ENCODE measurements at regions not wholly inside any gene's neighbourhood (a gene's known extent, or its start where the extent isn't known, plus 50 kb on each side); places are given as distances from the start of the nearest gene placed in this dataset.
A peak's percentile ranks its signal among the peaks of the same experiment; 100 is the strongest.

DNA sequence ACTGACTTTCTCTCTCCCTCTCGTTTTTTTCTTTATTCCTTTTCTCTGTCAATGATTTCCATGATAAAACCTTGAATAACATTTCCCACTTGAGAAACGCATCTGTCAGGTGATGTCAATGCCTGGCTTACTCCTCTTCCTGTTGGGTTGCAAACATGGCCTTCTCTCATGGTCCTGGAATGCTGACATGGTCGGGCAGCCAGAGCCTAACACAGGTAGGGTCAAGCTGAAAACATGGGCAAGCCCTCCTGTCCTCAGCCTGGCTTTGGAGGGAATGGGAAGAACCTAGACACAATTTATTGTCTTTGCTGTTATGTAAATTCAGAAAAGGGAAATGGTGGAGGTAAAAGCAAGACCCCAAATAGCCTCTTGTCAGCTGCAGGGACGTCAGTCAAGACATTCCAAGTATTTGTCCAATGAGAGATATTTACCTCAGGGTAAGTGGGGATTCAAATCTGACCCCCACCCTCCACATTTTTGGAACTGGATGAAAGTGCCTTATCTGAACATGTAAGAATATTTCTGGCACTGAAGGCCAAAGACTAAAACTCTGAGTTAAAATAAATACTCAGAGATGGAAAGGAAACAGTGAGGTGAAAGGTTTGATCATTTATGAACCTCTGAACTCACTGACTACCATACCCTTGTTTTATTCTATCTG is 473.8 kb downstream of the SPRY1 start:
- peak overlapping the region in 1 of 2 donors; percentile 38 for H3K27ac ChIP-seq
- no peak for DNase-seq (ENCODE audit: low spot score)

DNA sequence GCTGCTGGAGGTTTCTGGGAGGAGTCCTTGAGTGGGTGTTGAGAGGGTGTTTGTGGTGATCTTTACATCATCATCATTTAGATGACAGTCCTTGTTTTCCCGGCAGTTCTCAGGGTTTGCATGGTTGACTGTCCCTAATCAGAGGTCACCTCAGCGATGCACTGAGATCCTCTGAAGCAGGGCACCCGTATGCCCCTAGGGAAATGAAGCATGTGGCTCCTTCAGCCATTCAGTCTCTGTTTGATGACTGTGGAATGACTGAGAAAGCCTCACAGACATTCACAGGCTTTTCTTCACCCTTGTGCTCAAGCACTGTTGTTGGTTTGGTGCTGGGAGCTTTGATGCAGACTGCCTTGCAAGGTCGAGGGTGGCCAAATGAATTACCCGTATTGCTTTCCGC is 474.7 kb downstream of the SPRY1 start:
- H3K4me3 ChIP-seq: no peak overlapping the region
- no peak for TF ChIP-seq CTCF (IDR thresholded peaks at IDR 0.05)
- H3K27ac ChIP-seq: peak overlapping the region in 1 of 2 donors; percentile 16
- DNase-seq (ENCODE audit: low spot score): no peak

More for the DNA sequence above, 473.8 kb downstream of the SPRY1 start:
- no peak overlapping the region for H3K4me3 ChIP-seq
- no peak for TF ChIP-seq CTCF (IDR thresholded peaks at IDR 0.05)

GRCh38 chr4:123874063-123874462 is 477.5 kb downstream of the SPRY1 start:
- no peak for TF ChIP-seq CTCF (IDR thresholded peaks at IDR 0.05)
- Histone ChIP-seq H3K4me3 (no peak overlapping the region), H3K27ac (no peak overlapping the region)
- no peak for DNase-seq (ENCODE audit: low spot score)

- H3K27ac ChIP-seq: no peak overlapping the region
- TF ChIP-seq CTCF (IDR thresholded peaks at IDR 0.05): no peak
- DNase-seq (ENCODE audit: low spot score): no peak
- no peak overlapping the region for H3K4me3 ChIP-seq
These were observed 479.5 kb downstream of the SPRY1 start for GRCh38 chr4:123876143-123876542.

DNA sequence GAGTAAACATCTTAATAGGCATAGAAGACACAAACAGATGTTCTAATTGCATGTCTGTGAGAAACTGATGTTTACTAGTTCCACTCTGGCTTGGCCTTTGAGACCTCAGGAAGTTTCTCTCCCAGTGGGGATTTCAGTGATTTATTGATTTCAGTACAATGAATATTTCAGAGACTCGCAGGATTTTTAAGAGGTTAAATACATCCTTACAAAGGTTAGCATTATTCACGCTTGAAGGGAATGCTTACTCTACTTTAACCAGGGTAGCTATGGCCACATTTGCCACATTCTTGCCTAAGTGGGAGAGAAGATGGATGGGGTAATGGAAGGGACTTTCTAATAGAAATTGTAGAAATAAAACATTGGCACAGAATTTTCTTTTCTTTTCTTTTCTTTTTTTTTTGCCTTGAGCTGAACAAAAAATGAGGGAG is 480.1 kb downstream of the SPRY1 start:
- H3K4me3 ChIP-seq: no peak overlapping the region
- no peak for TF ChIP-seq CTCF (IDR thresholded peaks at IDR 0.05)
- H3K27ac ChIP-seq: no peak overlapping the region
- DNase-seq (ENCODE audit: low spot score): no peak

DNA sequence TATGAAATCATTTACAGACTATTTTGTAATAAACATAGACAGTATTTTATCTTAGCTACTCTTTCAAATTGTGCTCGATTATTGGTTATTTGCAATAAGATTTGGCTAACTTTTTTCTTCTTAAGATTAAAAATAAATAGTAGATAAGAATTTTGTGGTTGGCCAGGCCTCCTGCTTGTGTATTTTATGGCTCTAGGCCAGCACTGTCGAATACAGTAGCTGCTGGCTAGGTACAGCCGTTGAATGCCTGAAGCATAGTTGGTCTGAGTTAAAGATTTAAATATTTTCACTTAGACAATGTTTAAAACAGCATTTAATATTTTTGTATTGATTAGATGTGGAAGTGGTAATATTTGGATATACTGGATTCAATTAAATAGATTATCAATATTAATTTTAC is 481.0 kb downstream of the SPRY1 start:
- TF ChIP-seq CTCF (IDR thresholded peaks at IDR 0.05): no peak
- no peak for DNase-seq (ENCODE audit: low spot score)
- Histone ChIP-seq H3K27ac (no peak overlapping the region), H3K4me3 (no peak overlapping the region)

- no peak for DNase-seq (ENCODE audit: low spot score)
- Histone ChIP-seq H3K27ac (no peak overlapping the region), H3K4me3 (no peak overlapping the region)
- TF ChIP-seq CTCF (IDR thresholded peaks at IDR 0.05): no peak
These were observed 482.4 kb downstream of the SPRY1 start for GRCh38 chr4:123878976-123879375.

Data from coronary artery (tissue), 2 donors.